ENCODE measurements at regions not wholly inside any gene's neighbourhood (a gene's known extent, or its start where the extent isn't known, plus 50 kb on each side); places are given as distances from the start of the nearest gene placed in this dataset.

GRCh38 chr6:80425089-80425823 lies 318.8 kb downstream of the BCKDHB start:
- TF ChIP-seq POLR2AphosphoS5 (IDR thresholded peaks at IDR 0.05; ENCODE audit: borderline replicate concordance, low read depth, low read length): no peak
- TF ChIP-seq FOXP2 (optimal IDR thresholded peaks at IDR 0.05; ENCODE audit: control extremely low read depth, extremely low read length, insufficient read depth): no peak
- TF ChIP-seq EZH2 (IDR thresholded peaks at IDR 0.05): no peak
